IMR-90 (cell line): ENCODE measurements at regions not wholly inside any gene's neighbourhood (a gene's known extent, or its start where the extent isn't known, plus 50 kb on each side); places are given as distances from the start of the nearest gene placed in this dataset.

Source experiments
- ATAC-seq: fragments of 200-7000 bp; cut with Tn5 transposase; 2 replicates; pipeline ENCODE4 v1.9.1; 2020; ENCODE audit warnings: low read depth, mild to moderate bottlenecking, moderate library complexity
- BruUV-seq: library from RNA; stranded (reverse); fragments of 400-500 nt; replicated peaks from 2 replicates; lab custom pipeline; 2021; lab: Mats Ljungman, UMichigan
- CTCF ChIA-PET: fragments of 300-600 bp; formaldehyde crosslinking; extraction: SDS; loops from one replicate; lab custom pipeline; 2021; ENCODE audit warnings: antibody characterized with exemption; lab: Yijun Ruan, JAX
- POLR2A ChIA-PET: fragments of 300-600 bp; sonication (Branson Sonifier 250); formaldehyde crosslinking; loops from one replicate; lab custom pipeline; 2022; ENCODE audit warnings: antibody characterized with exemption; ENCODE audit not compliant: unreplicated experiment; lab: Charles Lee
- DNase-seq: peaks from one replicate; pipeline ENCODE4 v3.0.0; 2013
- H2AFZ ChIP-seq: replicated peaks from 2 replicates; pipeline ENCODE3; 2013; ENCODE audit warnings: low read length, mild to moderate bottlenecking; ENCODE audit not compliant: poor library complexity
- H2AK5ac ChIP-seq: 2 replicates; pipeline ENCODE4 v1.6.1; 2013; ENCODE audit warnings: low read depth, low read length, inconsistent platforms
- H2AK9ac ChIP-seq: replicated peaks from 2 replicates; pipeline ENCODE3; 2013; ENCODE audit warnings: mild to moderate bottlenecking, low read depth, low read length, moderate library complexity; ENCODE audit not compliant: poor library complexity
- H2BK120ac ChIP-seq: 2 replicates; pipeline ENCODE4 v1.6.1; 2013; ENCODE audit warnings: low read depth, low read length, inconsistent platforms
- H2BK15ac ChIP-seq: 3 replicates; pipeline ENCODE4 v1.6.1; 2013; ENCODE audit warnings: low read depth, low read length, inconsistent platforms
- H2BK20ac ChIP-seq: 2 replicates; pipeline ENCODE4 v1.6.1; 2013; ENCODE audit warnings: low read depth, mild to moderate bottlenecking, inconsistent platforms, low read length, moderate library complexity
- H2BK5ac ChIP-seq: 2 replicates; pipeline ENCODE4 v1.6.1; 2013; ENCODE audit warnings: mild to moderate bottlenecking, low read depth, low read length, inconsistent platforms; ENCODE audit not compliant: poor library complexity, severe bottlenecking
- H3K14ac ChIP-seq: replicated peaks from 2 replicates; pipeline ENCODE4 v1.6.1; 2013; ENCODE audit warnings: low read depth, low read length, inconsistent platforms
- H3K18ac ChIP-seq: 2 replicates; pipeline ENCODE4 v1.6.1; 2013; ENCODE audit warnings: low read depth, low read length, control low read depth
- H3K23ac ChIP-seq: 2 replicates; pipeline ENCODE4 v1.6.1; 2013; ENCODE audit warnings: low read depth, low read length, inconsistent platforms
- H3K27ac ChIP-seq: 2 replicates; pipeline ENCODE4 v1.5.1; 2013; ENCODE audit warnings: mild to moderate bottlenecking, control low read depth, low read length; ENCODE audit not compliant: insufficient read depth
- H3K27me3 ChIP-seq: 2 replicates; pipeline ENCODE4 v1.6.1; 2013; ENCODE audit warnings: low read length; ENCODE audit not compliant: control insufficient read depth, insufficient read depth
- H3K36me3 ChIP-seq: 2 replicates; pipeline ENCODE4 v1.6.1; 2013; ENCODE audit warnings: low read length, mixed read lengths; ENCODE audit not compliant: control insufficient read depth, insufficient read depth
- H3K4ac ChIP-seq: 2 replicates; pipeline ENCODE4 v1.6.1; 2013; ENCODE audit warnings: low read depth, low read length, inconsistent platforms
- H3K4me1 ChIP-seq: 2 replicates; pipeline ENCODE4 v1.6.1; 2013; ENCODE audit warnings: low read length, mixed read lengths; ENCODE audit not compliant: control insufficient read depth, insufficient read depth
- H3K4me2 ChIP-seq: 2 replicates; pipeline ENCODE4 v1.6.1; 2013; ENCODE audit warnings: low read depth, mild to moderate bottlenecking, control low read depth, low read length, moderate library complexity
- H3K4me3 ChIP-seq: 2 replicates; pipeline ENCODE4 v1.5.1; 2013; ENCODE audit warnings: low read depth, mild to moderate bottlenecking, control low read depth, low read length, moderate library complexity; ENCODE audit not compliant: insufficient read depth
- H3K56ac ChIP-seq: 2 replicates; pipeline ENCODE4 v1.6.1; 2013; ENCODE audit warnings: low read length, inconsistent platforms; ENCODE audit not compliant: insufficient read depth; ENCODE audit errors: extremely low read depth
- H3K79me1 ChIP-seq, 2 experiments: 2 replicates each; pipeline ENCODE4 v1.6.1; 2013; ENCODE audit warnings: low read length in 2 of 2, inconsistent platforms in 1 of 2, low read depth in 1 of 2
- H3K9ac ChIP-seq: 2 replicates; pipeline ENCODE4 v1.6.1; 2013; ENCODE audit warnings: low read depth, low read length, control low read depth
- H3K9me1 ChIP-seq: 2 replicates; pipeline ENCODE4 v1.6.1; 2013; ENCODE audit warnings: low read length, inconsistent platforms; ENCODE audit not compliant: insufficient read depth
- H3K9me3 ChIP-seq: 2 replicates; pipeline ENCODE4 v1.6.1; 2013; ENCODE audit warnings: low read length; ENCODE audit not compliant: control insufficient read depth, insufficient read depth
- H4K20me1 ChIP-seq: 2 replicates; pipeline ENCODE4 v1.6.1; 2013; ENCODE audit warnings: low read length, inconsistent platforms; ENCODE audit not compliant: insufficient read depth
- H4K5ac ChIP-seq: 2 replicates; pipeline ENCODE4 v1.6.1; 2013; ENCODE audit warnings: mild to moderate bottlenecking, low read depth, low read length, control low read depth
- H4K8ac ChIP-seq, 2 experiments: 2 replicates each; pipeline ENCODE4 v1.6.1; 2013; ENCODE audit warnings: low read depth in 2 of 2, low read length in 2 of 2, control low read depth in 1 of 2, inconsistent platforms in 1 of 2
- H4K91ac ChIP-seq: 2 replicates; pipeline ENCODE4 v1.6.1; 2013; ENCODE audit warnings: low read depth, low read length, inconsistent platforms; ENCODE audit not compliant: insufficient read depth
- BHLHE40 ChIP-seq: fragments of 150-350 bp; IDR thresholded peaks from 2 replicates; pipeline ENCODE4 v1.6.1; 2016; ENCODE audit warnings: mild to moderate bottlenecking, low read depth, low read length
- CEBPB ChIP-seq: IDR thresholded peaks from 2 replicates; pipeline ENCODE4 v1.6.1; 2012; ENCODE audit warnings: low read depth, low read length, improper control_type of control experiment
- CHD1 ChIP-seq: IDR thresholded peaks from 2 replicates; pipeline ENCODE4 v1.6.1; 2012; ENCODE audit warnings: low read depth, low read length, improper control_type of control experiment
- FOS ChIP-seq: fragments of 150-350 bp; IDR thresholded peaks from 2 replicates; pipeline ENCODE4 v1.6.1; 2016; ENCODE audit warnings: low read depth, low read length
- MAZ ChIP-seq: IDR thresholded peaks from 2 replicates; pipeline ENCODE4 v1.6.1; 2012; ENCODE audit warnings: low read depth, mild to moderate bottlenecking, low read length, improper control_type of control experiment, moderate library complexity, borderline replicate concordance
- POLR2A ChIP-seq: IDR thresholded peaks from 2 replicates; pipeline ENCODE4 v1.6.1; 2012; ENCODE audit warnings: mild to moderate bottlenecking, low read depth, low read length
- RAD21 ChIP-seq: IDR thresholded peaks from 2 replicates; pipeline ENCODE4 v1.6.1; 2012; ENCODE audit warnings: low read length, improper control_type of control experiment
- RCOR1 ChIP-seq: IDR thresholded peaks from 2 replicates; pipeline ENCODE4 v1.6.1; 2012; ENCODE audit warnings: mild to moderate bottlenecking, low read length, improper control_type of control experiment; ENCODE audit not compliant: insufficient replicate concordance
- WGBS, 2 experiments: methylation state at CpG; one replicate each; pipeline versions ENCODE4 v1.1.5 to v1.1.7; 2013; ENCODE audit warnings: missing lambda C conversion rate in 2 of 2; ENCODE audit not compliant: insufficient read length in 1 of 2; ENCODE audit errors: extremely low coverage in 2 of 2; 5-methylcytosine and 5-hydroxymethylcytosine counted together
- dilution Hi-C: fragments of 300-500 bp; cut with HindIII; formaldehyde crosslinking; loops from one replicate; pipeline ENCODE4 v1.14.3; 2018; ENCODE audit warnings: low sequenced_read_pairs; ENCODE audit not compliant: unreplicated experiment
- in situ Hi-C: fragments of 300-500 bp; cut with MboI; formaldehyde crosslinking; loops from 3 replicates; pipeline ENCODE4 v1.14.3; 2019; ENCODE audit warnings: low sequenced_read_pairs, inconsistent platforms, mixed read lengths
- intact Hi-C: fragments of 100-400 bp; cut with micrococcal nuclease; formaldehyde crosslinking; loops from 2 replicates; pipeline ENCODE4 v1.10.0; 2022
- TF ChIP-seq, protein P1 (sequence below): conservative IDR thresholded peaks from 2 replicates; pipeline ENCODE4 v1.5.1; 2012; ENCODE audit warnings: mild to moderate bottlenecking, low read depth, low read length, improper control_type of control experiment

DNA sequence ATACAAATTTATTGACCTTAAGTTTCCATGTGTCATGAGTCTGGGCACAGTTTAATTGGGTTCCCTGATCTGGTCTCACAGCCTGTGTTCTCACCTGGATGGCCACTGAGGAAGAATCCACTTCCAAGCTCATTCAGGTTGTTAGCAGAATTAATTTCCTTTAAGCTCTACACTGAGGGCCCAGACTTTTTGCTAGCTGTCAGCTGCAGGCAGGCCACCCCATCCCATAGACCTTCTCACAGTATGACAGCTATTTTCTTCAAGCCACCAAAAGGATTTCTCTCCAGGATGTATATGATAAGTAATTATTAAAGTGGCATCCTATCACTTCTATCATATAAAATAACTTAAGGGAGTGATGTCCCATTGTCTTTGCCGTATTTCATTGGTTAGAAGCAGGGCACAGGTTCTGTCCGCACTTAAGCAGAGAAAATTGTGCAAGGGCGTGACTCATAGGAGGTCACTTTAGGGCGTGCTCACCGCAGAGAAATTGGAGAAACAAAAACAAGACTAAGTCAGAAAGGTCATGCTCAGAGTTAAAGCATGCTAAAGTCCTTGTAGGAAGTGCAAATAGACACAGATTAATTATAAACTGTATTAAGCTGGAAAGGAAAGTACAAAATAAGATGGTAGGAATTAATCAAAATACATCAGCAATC is 109.9 kb downstream of the AHR start:
- CTCF ChIA-PET = interaction anchor here (0.6 to 0.9 kb wide), 2 partner anchors 8 to 76 kb away, joined by 3 read pairs; no protein-coding TSS in a partner anchor
- DNase-seq = peak; percentile 95

More for the DNA sequence above, 109.9 kb downstream of the AHR start:
- intact Hi-C loops (loop anchor here (5.0 kb wide), 2 partner anchors 101 to 421 kb away; no protein-coding TSS in a partner anchor), in situ Hi-C loops (no loop called here), dilution Hi-C loops (no loop called here)
- peak overlapping the region; percentile 86 for H3K14ac ChIP-seq
- peak overlapping the region; percentile 51 for H3K23ac ChIP-seq
- H2AFZ ChIP-seq = no peak overlapping the region
- H4K8ac ChIP-seq = peak overlapping the region in 1 of 2 experiments; percentile 68; a peak in 2 of 4 replicates
- H2BK5ac ChIP-seq = peak overlapping the region; percentile 88
- H2BK20ac ChIP-seq = peak overlapping the region; percentile 84
- H3K4me1 ChIP-seq = peaks cover 13% of the 10 kb centered on the region
- no peaks in the 10 kb centered on the region for H3K79me1 ChIP-seq
- H2BK120ac ChIP-seq = peak overlapping the region; percentile 87
- H2AK9ac ChIP-seq = peak overlapping the region; percentile 12
- H3K4me2 ChIP-seq = peak overlapping the region; percentile 58; the same call in 1 of the 2 replicates
- H4K5ac ChIP-seq = peak overlapping the region; percentile 99
- H3K9ac ChIP-seq = peak overlapping the region; percentile 24; the same call in 1 of the 2 replicates
- H4K20me1 ChIP-seq = no peaks in the 10 kb centered on the region
- H3K9me1 ChIP-seq = 0 out of 2 replicates have a peak, but pooled peaks cover 2% of the 10 kb centered on the region
- POLR2A ChIA-PET = no interaction called here
- 6% methylated on average over 3 of the region's 5 CpGs; no CpG with 5 or more reads in 1 of the 2 experiments for WGBS, 2 experiments
- peak overlapping the region; percentile 83 for H4K91ac ChIP-seq
- ATAC-seq = peak; percentile 82
- H3K18ac ChIP-seq = peak overlapping the region; percentile 98
- peak; percentile 98 for TF ChIP-seq CEBPB
- TF ChIP-seq CHD1 = no peak
- TF ChIP-seq BHLHE40 = peak; percentile 66
- TF ChIP-seq FOS = peak; percentile 94
- TF ChIP-seq MAZ = no peak
- no peak for TF ChIP-seq RAD21
- TF ChIP-seq POLR2A = no peak
- TF ChIP-seq, protein P1, sequence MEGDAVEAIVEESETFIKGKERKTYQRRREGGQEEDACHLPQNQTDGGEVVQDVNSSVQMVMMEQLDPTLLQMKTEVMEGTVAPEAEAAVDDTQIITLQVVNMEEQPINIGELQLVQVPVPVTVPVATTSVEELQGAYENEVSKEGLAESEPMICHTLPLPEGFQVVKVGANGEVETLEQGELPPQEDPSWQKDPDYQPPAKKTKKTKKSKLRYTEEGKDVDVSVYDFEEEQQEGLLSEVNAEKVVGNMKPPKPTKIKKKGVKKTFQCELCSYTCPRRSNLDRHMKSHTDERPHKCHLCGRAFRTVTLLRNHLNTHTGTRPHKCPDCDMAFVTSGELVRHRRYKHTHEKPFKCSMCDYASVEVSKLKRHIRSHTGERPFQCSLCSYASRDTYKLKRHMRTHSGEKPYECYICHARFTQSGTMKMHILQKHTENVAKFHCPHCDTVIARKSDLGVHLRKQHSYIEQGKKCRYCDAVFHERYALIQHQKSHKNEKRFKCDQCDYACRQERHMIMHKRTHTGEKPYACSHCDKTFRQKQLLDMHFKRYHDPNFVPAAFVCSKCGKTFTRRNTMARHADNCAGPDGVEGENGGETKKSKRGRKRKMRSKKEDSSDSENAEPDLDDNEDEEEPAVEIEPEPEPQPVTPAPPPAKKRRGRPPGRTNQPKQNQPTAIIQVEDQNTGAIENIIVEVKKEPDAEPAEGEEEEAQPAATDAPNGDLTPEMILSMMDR = no peak
- peak; percentile 61 for TF ChIP-seq RCOR1
- H2AK5ac ChIP-seq = peak overlapping the region; percentile 96
- H3K9me3 ChIP-seq = no peaks in the 10 kb centered on the region
- peak overlapping the region; percentile 74 for H3K27ac ChIP-seq
- no TSS peak for BruUV-seq
- peak overlapping the region; percentile 87; the same call in 2 of the 3 replicates for H2BK15ac ChIP-seq
- H3K36me3 ChIP-seq = no peaks in the 10 kb centered on the region
- H3K4ac ChIP-seq = peak overlapping the region; percentile 87
- no peaks in the 10 kb centered on the region for H3K27me3 ChIP-seq
- no peak overlapping the region for H3K56ac ChIP-seq
- H3K4me3 ChIP-seq = no peak overlapping the region
